NB4 (cell line): ENCODE measurements at regions not wholly inside any gene's neighbourhood (a gene's known extent, or its start where the extent isn't known, plus 50 kb on each side); places are given as distances from the start of the nearest gene placed in this dataset.

Experiments used
- MYC ChIP-seq: IDR thresholded peaks from 2 replicates; pipeline ENCODE4 v1.6.1; 2011; ENCODE audit warnings: low read depth, low read length
- POLR2A ChIP-seq: IDR thresholded peaks from 2 replicates; pipeline ENCODE4 v1.6.1; 2011; ENCODE audit warnings: mild to moderate bottlenecking; ENCODE audit not compliant: insufficient read length; ENCODE audit errors: extremely low read depth
- TF ChIP-seq, protein P1 (sequence below): IDR thresholded peaks from 2 replicates; pipeline ENCODE4 v1.6.1; 2011; ENCODE audit warnings: low read depth, low read length
- TF ChIP-seq, protein P2 (sequence below): IDR thresholded peaks from one replicate; pipeline ENCODE4 v1.5.1; 2012; ENCODE audit warnings: low read depth, low read length

DNA sequence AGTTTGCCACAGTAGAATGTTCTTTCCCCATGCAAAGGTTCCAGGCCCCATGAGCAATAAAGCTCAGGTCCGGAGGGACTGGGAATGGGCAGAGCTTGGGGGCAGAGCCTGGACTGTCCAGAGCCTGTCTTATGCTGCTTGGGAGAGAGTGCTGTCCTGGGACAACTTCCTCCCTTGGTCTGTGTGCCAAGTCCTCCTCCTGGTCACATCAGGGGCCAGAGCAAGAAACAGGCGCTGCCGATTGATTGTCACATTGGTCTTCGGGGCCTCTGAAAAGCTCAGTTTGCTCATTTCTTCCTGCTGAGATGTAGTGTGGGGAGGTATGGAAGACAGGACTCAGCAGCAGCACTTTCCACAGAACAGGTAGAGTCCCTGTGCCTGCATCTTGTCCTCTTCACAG, 54.0 kb upstream of the FCN1 start:
- TF ChIP-seq, protein P1, sequence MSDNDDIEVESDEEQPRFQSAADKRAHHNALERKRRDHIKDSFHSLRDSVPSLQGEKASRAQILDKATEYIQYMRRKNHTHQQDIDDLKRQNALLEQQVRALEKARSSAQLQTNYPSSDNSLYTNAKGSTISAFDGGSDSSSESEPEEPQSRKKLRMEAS, result no peak
- no peak for TF ChIP-seq POLR2A
- no peak for TF ChIP-seq MYC
- TF ChIP-seq, protein P2, sequence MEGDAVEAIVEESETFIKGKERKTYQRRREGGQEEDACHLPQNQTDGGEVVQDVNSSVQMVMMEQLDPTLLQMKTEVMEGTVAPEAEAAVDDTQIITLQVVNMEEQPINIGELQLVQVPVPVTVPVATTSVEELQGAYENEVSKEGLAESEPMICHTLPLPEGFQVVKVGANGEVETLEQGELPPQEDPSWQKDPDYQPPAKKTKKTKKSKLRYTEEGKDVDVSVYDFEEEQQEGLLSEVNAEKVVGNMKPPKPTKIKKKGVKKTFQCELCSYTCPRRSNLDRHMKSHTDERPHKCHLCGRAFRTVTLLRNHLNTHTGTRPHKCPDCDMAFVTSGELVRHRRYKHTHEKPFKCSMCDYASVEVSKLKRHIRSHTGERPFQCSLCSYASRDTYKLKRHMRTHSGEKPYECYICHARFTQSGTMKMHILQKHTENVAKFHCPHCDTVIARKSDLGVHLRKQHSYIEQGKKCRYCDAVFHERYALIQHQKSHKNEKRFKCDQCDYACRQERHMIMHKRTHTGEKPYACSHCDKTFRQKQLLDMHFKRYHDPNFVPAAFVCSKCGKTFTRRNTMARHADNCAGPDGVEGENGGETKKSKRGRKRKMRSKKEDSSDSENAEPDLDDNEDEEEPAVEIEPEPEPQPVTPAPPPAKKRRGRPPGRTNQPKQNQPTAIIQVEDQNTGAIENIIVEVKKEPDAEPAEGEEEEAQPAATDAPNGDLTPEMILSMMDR, result no peak
